ENCODE measurements at regions not wholly inside any gene's neighbourhood (a gene's known extent, or its start where the extent isn't known, plus 50 kb on each side); places are given as distances from the start of the nearest gene placed in this dataset.
A peak's percentile ranks its signal among the peaks of the same experiment; 100 is the strongest.

- no peak for TF ChIP-seq CTCF (conservative IDR thresholded peaks at IDR 0.05; ENCODE audit: low read length)
- peak overlapping the region; percentile 17; the same call in 1 of the 2 replicates for H3K4me3 ChIP-seq (ENCODE audit: low read length)
- peak; percentile 52 for DNase-seq (ENCODE audit: low read depth)
These were observed 112.1 kb downstream of the UTP18 start for GRCh38 chr17:51372345-51373004.

GRCh38 chr17:51373489-51374152 is 113.3 kb downstream of the UTP18 start:
- no peak for TF ChIP-seq CTCF (conservative IDR thresholded peaks at IDR 0.05; ENCODE audit: low read length)
- no peak for DNase-seq (ENCODE audit: low read depth)
- H3K4me3 ChIP-seq (ENCODE audit: low read length), result no peak overlapping the region

GRCh38 chr17:51374209-51374608 is 113.9 kb downstream of the UTP18 start:
- no peak for DNase-seq (ENCODE audit: low read depth)
- H3K4me3 ChIP-seq (ENCODE audit: low read length), result no peak overlapping the region
- TF ChIP-seq CTCF (conservative IDR thresholded peaks at IDR 0.05; ENCODE audit: low read length), result no peak

GRCh38 chr17:51375771-51376170 is 115.4 kb downstream of the UTP18 start:
- H3K4me3 ChIP-seq (ENCODE audit: low read length), result no peak overlapping the region
- DNase-seq (ENCODE audit: low read depth), result no peak
- no peak for TF ChIP-seq CTCF (conservative IDR thresholded peaks at IDR 0.05; ENCODE audit: low read length)

- DNase-seq (ENCODE audit: low read depth), result no peak
- H3K4me3 ChIP-seq (ENCODE audit: low read length), result no peak overlapping the region
- no peak for TF ChIP-seq CTCF (conservative IDR thresholded peaks at IDR 0.05; ENCODE audit: low read length)
These were observed 116.4 kb downstream of the UTP18 start for GRCh38 chr17:51376739-51377138.

- H3K4me3 ChIP-seq (ENCODE audit: low read length), result no peak overlapping the region
- no peak for TF ChIP-seq CTCF (conservative IDR thresholded peaks at IDR 0.05; ENCODE audit: low read length)
- no peak for DNase-seq (ENCODE audit: low read depth)
These were observed 120.9 kb downstream of the UTP18 start for GRCh38 chr17:51381262-51381661.

GRCh38 chr17:51385208-51385607 is 124.9 kb downstream of the UTP18 start:
- DNase-seq (ENCODE audit: low read depth), result no peak
- TF ChIP-seq CTCF (conservative IDR thresholded peaks at IDR 0.05; ENCODE audit: low read length), result no peak
- no peak overlapping the region for H3K4me3 ChIP-seq (ENCODE audit: low read length)
